Suprapubic skin (tissue), 3 donors: ENCODE measurements at regions not wholly inside any gene's neighbourhood (a gene's known extent, or its start where the extent isn't known, plus 50 kb on each side); places are given as distances from the start of the nearest gene placed in this dataset.

ENCODE experiments used
- POLR2A ChIP-seq, 2 donors: fragments of 450-650 bp; IDR thresholded peaks; one replicate each; pipeline ENCODE4 v1.6.1; 2017; ENCODE audit warnings: antibody characterized with exemption in 2 of 2, mild to moderate bottlenecking in 2 of 2, moderate library complexity in 2 of 2
- TF ChIP-seq, protein P1 (sequence below), 2 donors: fragments of 200-600 bp in 1 of 2; fragments of 450-650 bp in 1 of 2; sonication (generic) in 1 of 2; IDR thresholded peaks; one replicate each; pipeline ENCODE4 v1.5.1; 2016 to 2019; ENCODE audit warnings: antibody characterized with exemption in 2 of 2, mild to moderate bottlenecking in 1 of 2, moderate library complexity in 1 of 2

DNA sequence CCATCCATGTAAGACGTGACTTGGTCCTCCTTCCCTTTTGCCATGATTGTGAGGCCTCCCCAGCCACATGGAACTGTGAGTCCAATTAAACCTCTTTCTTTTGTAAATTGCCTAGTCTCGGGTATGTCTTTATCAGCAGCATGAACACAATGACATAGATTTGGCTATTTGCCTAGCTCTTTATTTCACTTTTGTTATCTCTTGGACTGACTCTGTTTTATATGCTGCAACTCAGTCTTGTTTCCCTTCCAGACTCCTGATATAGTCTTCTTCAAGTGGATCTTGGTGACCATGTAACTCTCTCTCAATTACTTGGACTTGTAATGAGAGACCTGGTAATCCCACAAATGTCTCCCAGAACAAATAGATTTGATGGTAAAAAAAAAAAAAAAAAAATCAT lies 627.6 kb downstream of the CCDC85A start:
- TF ChIP-seq, protein P1, sequence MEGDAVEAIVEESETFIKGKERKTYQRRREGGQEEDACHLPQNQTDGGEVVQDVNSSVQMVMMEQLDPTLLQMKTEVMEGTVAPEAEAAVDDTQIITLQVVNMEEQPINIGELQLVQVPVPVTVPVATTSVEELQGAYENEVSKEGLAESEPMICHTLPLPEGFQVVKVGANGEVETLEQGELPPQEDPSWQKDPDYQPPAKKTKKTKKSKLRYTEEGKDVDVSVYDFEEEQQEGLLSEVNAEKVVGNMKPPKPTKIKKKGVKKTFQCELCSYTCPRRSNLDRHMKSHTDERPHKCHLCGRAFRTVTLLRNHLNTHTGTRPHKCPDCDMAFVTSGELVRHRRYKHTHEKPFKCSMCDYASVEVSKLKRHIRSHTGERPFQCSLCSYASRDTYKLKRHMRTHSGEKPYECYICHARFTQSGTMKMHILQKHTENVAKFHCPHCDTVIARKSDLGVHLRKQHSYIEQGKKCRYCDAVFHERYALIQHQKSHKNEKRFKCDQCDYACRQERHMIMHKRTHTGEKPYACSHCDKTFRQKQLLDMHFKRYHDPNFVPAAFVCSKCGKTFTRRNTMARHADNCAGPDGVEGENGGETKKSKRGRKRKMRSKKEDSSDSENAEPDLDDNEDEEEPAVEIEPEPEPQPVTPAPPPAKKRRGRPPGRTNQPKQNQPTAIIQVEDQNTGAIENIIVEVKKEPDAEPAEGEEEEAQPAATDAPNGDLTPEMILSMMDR (IDR thresholded peaks at IDR 0.05), result no peak
- TF ChIP-seq POLR2A (IDR thresholded peaks at IDR 0.05), result no peak
